SK-N-SH treated with all-trans-retinoic acid at 6 μM for 48 hours (cell line): ENCODE measurements at regions not wholly inside any gene's neighbourhood (a gene's known extent, or its start where the extent isn't known, plus 50 kb on each side); places are given as distances from the start of the nearest gene placed in this dataset.

Source experiments
- ATAC-seq: fragments of 200-7000 bp; cut with Tn5 transposase; 3 replicates; pipeline ENCODE4 v1.9.1; 2020; ENCODE audit warnings: mild to moderate bottlenecking, moderate library complexity
- ARNTL ChIP-seq: fragments of 450-650 bp; formaldehyde crosslinking; IDR thresholded peaks from 2 replicates; pipeline ENCODE4 v1.5.0; 2020; ENCODE audit warnings: low read depth, mild to moderate bottlenecking, moderate library complexity, borderline replicate concordance
- BACH2 ChIP-seq: fragments of 250-450 bp; sonication (Bioruptor Pico); IDR thresholded peaks from 2 replicates; pipeline ENCODE4 v1.9.0; 2021; ENCODE audit warnings: mild to moderate bottlenecking, borderline replicate concordance
- CREB5 ChIP-seq: fragments of 250-450 bp; sonication (Bioruptor Pico); IDR thresholded peaks from 2 replicates; pipeline ENCODE4 v1.5.1; 2020; ENCODE audit warnings: low read depth, mild to moderate bottlenecking, moderate library complexity
- CSDC2 ChIP-seq: fragments of 250-450 bp; sonication (Bioruptor Pico); IDR thresholded peaks from 2 replicates; pipeline ENCODE4 v1.5.0; 2020; ENCODE audit warnings: mild to moderate bottlenecking, moderate library complexity
- CSRNP3 ChIP-seq: fragments of 250-450 bp; sonication (Bioruptor Pico); IDR thresholded peaks from 2 replicates; pipeline ENCODE4 v1.5.1; 2021; ENCODE audit warnings: mild to moderate bottlenecking, moderate library complexity
- GLIS3 ChIP-seq: fragments of 250-450 bp; sonication (Bioruptor Pico); IDR thresholded peaks from 2 replicates; pipeline ENCODE4 v1.5.0; 2020; ENCODE audit warnings: mild to moderate bottlenecking, moderate library complexity
- ISL1 ChIP-seq: fragments of 250-450 bp; sonication (Bioruptor Pico); IDR thresholded peaks from 2 replicates; pipeline ENCODE4 v2.1.2; 2022; ENCODE audit warnings: mild to moderate bottlenecking, moderate library complexity
- OSR1 ChIP-seq: fragments of 250-450 bp; sonication (Bioruptor Pico); IDR thresholded peaks from 2 replicates; pipeline ENCODE4 v1.8.0; 2022; ENCODE audit warnings: moderate library complexity, mild to moderate bottlenecking, inconsistent platforms
- PATZ1 ChIP-seq: fragments of 250-450 bp; sonication (Bioruptor Pico); IDR thresholded peaks from 2 replicates; pipeline ENCODE4 v1.8.0; 2020; ENCODE audit warnings: mild to moderate bottlenecking, moderate library complexity, borderline replicate concordance
- POU6F1 ChIP-seq: fragments of 250-450 bp; sonication (Bioruptor Pico); IDR thresholded peaks from 2 replicates; pipeline ENCODE4 v1.8.0; 2021; ENCODE audit warnings: low read depth, mild to moderate bottlenecking, moderate library complexity, borderline replicate concordance
- PPARA ChIP-seq: fragments of 250-450 bp; sonication (Bioruptor Pico); IDR thresholded peaks from 2 replicates; pipeline ENCODE4 v1.5.0; 2020; ENCODE audit warnings: mild to moderate bottlenecking, borderline replicate concordance
- RARB ChIP-seq: fragments of 250-450 bp; sonication (Bioruptor Pico); IDR thresholded peaks from 2 replicates; pipeline ENCODE4 v1.8.0; 2021; ENCODE audit warnings: mild to moderate bottlenecking, moderate library complexity
- SNAI2 ChIP-seq: fragments of 250-450 bp; sonication (Bioruptor Pico); IDR thresholded peaks from 2 replicates; pipeline ENCODE4 v1.5.0; 2020; ENCODE audit warnings: mild to moderate bottlenecking, moderate library complexity
- TCF4 ChIP-seq: fragments of 250-450 bp; sonication (Bioruptor Pico); IDR thresholded peaks from 2 replicates; pipeline ENCODE4 v1.8.0; 2021; ENCODE audit warnings: mild to moderate bottlenecking, moderate library complexity, borderline replicate concordance
- TOX ChIP-seq: fragments of 250-450 bp; sonication (Bioruptor Pico); IDR thresholded peaks from 2 replicates; pipeline ENCODE4 v1.8.0; 2021; ENCODE audit warnings: mild to moderate bottlenecking, moderate library complexity, borderline replicate concordance
- TSHZ2 ChIP-seq: fragments of 250-450 bp; sonication (Bioruptor Pico); IDR thresholded peaks from 2 replicates; pipeline ENCODE4 v1.5.0; 2020; ENCODE audit warnings: mild to moderate bottlenecking, moderate library complexity
- ZC3H10 ChIP-seq: fragments of 250-450 bp; sonication (Bioruptor Pico); IDR thresholded peaks from 2 replicates; pipeline ENCODE4 v1.5.1; 2021; ENCODE audit warnings: mild to moderate bottlenecking, moderate library complexity
- ZFP30 ChIP-seq: fragments of 450-650 bp; formaldehyde crosslinking; IDR thresholded peaks from 2 replicates; pipeline ENCODE4 v1.5.0; 2022; ENCODE audit warnings: mild to moderate bottlenecking, moderate library complexity
- ZNF565 ChIP-seq: fragments of 450-650 bp; formaldehyde crosslinking; conservative IDR thresholded peaks from 2 replicates; pipeline ENCODE4 v1.5.0; 2020; ENCODE audit warnings: low read depth, mild to moderate bottlenecking, moderate library complexity
- ZNF70 ChIP-seq: fragments of 450-650 bp; formaldehyde crosslinking; IDR thresholded peaks from 2 replicates; pipeline ENCODE4 v1.5.0; 2020; ENCODE audit warnings: mild to moderate bottlenecking, moderate library complexity
- ZNF8 ChIP-seq: fragments of 450-650 bp; formaldehyde crosslinking; IDR thresholded peaks from 2 replicates; pipeline ENCODE4 v1.5.0; 2020; ENCODE audit warnings: mild to moderate bottlenecking, moderate library complexity

GRCh38 chr6:19655744-19656143, 181.4 kb upstream of the ID4 start (continued):
- TF ChIP-seq CREB5 (no peak), ZC3H10 (CRISPR knock-in tag) (no peak), CSDC2 (CRISPR knock-in tag) (no peak), BACH2 (no peak), TSHZ2 (CRISPR knock-in tag) (no peak), TOX (CRISPR knock-in tag) (no peak), OSR1 (no peak)
- TF ChIP-seq, all 23 proteins: peak for 0

- ATAC-seq: no peak
- TF ChIP-seq ARNTL (CRISPR knock-in tag) (no peak), GLIS3 (no peak), SNAI2 (CRISPR knock-in tag) (no peak), ISL1 (CRISPR knock-in tag) (no peak)
These were observed 176.9 kb upstream of the ID4 start for GRCh38 chr6:19660123-19660910.

- TF ChIP-seq GLIS3 (no peak), CSDC2 (CRISPR knock-in tag) (no peak), CREB5 (no peak), ZNF8 (CRISPR knock-in tag) (no peak), ZNF565 (CRISPR knock-in tag) (no peak), OSR1 (no peak), PPARA (CRISPR knock-in tag) (no peak), ZNF70 (CRISPR knock-in tag) (no peak), BACH2 (no peak)
- ATAC-seq: no peak
These were observed 174.3 kb upstream of the ID4 start for GRCh38 chr6:19662911-19663310.

- ATAC-seq: no peak
- TF ChIP-seq PATZ1 (CRISPR knock-in tag) (no peak), ARNTL (CRISPR knock-in tag) (no peak), GLIS3 (no peak), CSRNP3 (CRISPR knock-in tag) (no peak), RARB (CRISPR knock-in tag) (no peak), CSDC2 (CRISPR knock-in tag) (no peak), BACH2 (no peak), TCF4 (CRISPR knock-in tag) (no peak), SNAI2 (CRISPR knock-in tag) (no peak), ZNF70 (CRISPR knock-in tag) (no peak), OSR1 (no peak), ISL1 (CRISPR knock-in tag) (no peak), ZFP30 (CRISPR knock-in tag) (no peak), TSHZ2 (CRISPR knock-in tag) (no peak), ZNF565 (CRISPR knock-in tag) (no peak), ZC3H10 (CRISPR knock-in tag) (no peak), PPARA (CRISPR knock-in tag) (no peak), POU6F1 (CRISPR knock-in tag) (no peak), TOX (CRISPR knock-in tag) (no peak)
These were observed 173.7 kb upstream of the ID4 start for GRCh38 chr6:19663479-19663878.
